Nephron progenitor cell (in vitro differentiated cells): ENCODE measurements at regions not wholly inside any gene's neighbourhood (a gene's known extent, or its start where the extent isn't known, plus 50 kb on each side); places are given as distances from the start of the nearest gene placed in this dataset.

Experiments
- DNase-seq: peaks from one replicate; pipeline ENCODE4 v3.0.0; 2021
- H3K27ac Mint-ChIP-seq: 2 replicates; pipeline ENCODE4 v1.8.0; 2021; ENCODE audit warnings: mild to moderate bottlenecking, moderate library complexity, mixed read lengths
- H3K27me3 Mint-ChIP-seq: 2 replicates; pipeline ENCODE4 v1.8.0; 2021; ENCODE audit warnings: mild to moderate bottlenecking, low read depth, mixed read lengths; ENCODE audit not compliant: poor library complexity
- H3K36me3 Mint-ChIP-seq: 2 replicates; pipeline ENCODE4 v1.8.0; 2021; ENCODE audit warnings: low read depth, mixed read lengths
- H3K4me1 Mint-ChIP-seq: 2 replicates; pipeline ENCODE4 v1.8.0; 2021; ENCODE audit warnings: mixed read lengths
- H3K4me3 Mint-ChIP-seq: 2 replicates; pipeline ENCODE4 v1.8.0; 2021; ENCODE audit warnings: mild to moderate bottlenecking, moderate library complexity, mixed read lengths
- H3K9me3 Mint-ChIP-seq: 2 replicates; pipeline ENCODE4 v1.8.0; 2021; ENCODE audit warnings: mild to moderate bottlenecking, moderate library complexity, mixed read lengths
- CTCF ChIP-seq: fragments of 200-600 bp; sonication (generic); IDR thresholded peaks from 2 replicates; pipeline ENCODE4 v1.5.0; 2021; ENCODE audit warnings: antibody characterized with exemption

DNA sequence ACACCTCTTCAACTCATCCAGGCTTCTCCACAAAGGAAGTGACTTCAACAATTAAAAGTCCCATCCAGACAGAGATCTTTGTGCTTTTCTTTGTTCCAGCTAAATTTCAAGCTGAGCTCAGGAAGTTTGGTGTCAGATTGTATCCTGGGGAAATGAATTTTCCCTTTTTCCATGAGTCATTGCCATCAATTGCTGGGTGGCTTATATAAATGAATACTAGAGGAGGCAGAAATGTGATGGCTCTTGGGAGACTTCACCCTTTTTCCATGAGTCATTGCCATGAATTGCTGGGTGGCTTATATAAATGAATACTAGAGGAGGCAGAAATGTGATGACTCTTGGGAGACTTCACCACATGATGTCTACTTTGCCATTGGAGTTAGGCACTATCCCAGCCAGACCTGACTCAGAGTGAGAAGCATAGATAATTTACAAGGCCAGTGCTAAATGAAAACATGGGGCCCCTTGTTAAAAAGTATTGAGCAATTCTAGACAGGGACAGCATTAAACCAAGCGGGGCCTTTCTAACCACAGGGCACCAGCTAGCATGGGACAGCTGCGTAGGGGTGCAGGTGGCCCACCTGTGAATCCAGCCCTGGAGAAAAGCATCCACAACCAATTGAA, 339.2 kb upstream of the PODXL start:
- Mint-ChIP-seq H3K36me3 (no peaks in the 10 kb centered on the region), H3K4me3 (no peak overlapping the region), H3K27me3 (peaks cover 68% of the 10 kb centered on the region), H3K9me3 (no peaks in the 10 kb centered on the region), H3K27ac (no peak overlapping the region), H3K4me1 (peaks cover 37% of the 10 kb centered on the region)
- no peak for DNase-seq
- TF ChIP-seq CTCF: no peak

- Mint-ChIP-seq H3K27me3 (peaks cover 67% of the 10 kb centered on the region), H3K4me1 (peaks cover 33% of the 10 kb centered on the region), H3K4me3 (no peak overlapping the region), H3K36me3 (no peaks in the 10 kb centered on the region), H3K27ac (no peak overlapping the region), H3K9me3 (no peaks in the 10 kb centered on the region)
- no peak for TF ChIP-seq CTCF
- no peak for DNase-seq
Observed at GRCh38 chr7:131893631-131894340, 337.4 kb upstream of the PODXL start.

DNA sequence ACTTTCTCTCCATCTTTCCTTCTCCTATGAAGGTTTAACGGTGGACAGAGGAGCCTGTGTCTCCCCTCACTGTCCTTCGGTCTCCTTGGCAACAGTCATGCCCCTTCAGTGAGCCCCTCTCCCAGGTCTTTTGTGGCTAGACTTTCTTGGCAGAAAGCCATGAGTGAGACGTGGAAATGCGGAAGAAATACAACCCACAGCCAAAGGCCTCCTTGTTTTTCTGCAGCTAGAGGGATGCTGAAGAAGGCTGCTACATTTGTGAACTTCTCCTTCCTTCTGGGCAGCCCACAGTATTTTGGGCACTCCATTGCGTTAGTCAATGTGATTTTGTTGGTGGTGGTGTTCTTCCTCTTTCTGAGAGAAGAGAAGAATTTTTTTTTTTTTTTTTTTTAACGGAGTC, 333.7 kb upstream of the PODXL start:
- TF ChIP-seq CTCF: no peak
- no peak for DNase-seq
- H3K4me3 Mint-ChIP-seq: no peak overlapping the region
- H3K4me1 Mint-ChIP-seq: peaks cover 2% of the 10 kb centered on the region
- peaks cover 4% of the 10 kb centered on the region for H3K36me3 Mint-ChIP-seq
- peaks cover 23% of the 10 kb centered on the region for H3K9me3 Mint-ChIP-seq
- H3K27me3 Mint-ChIP-seq: peaks cover 94% of the 10 kb centered on the region
- no peak overlapping the region for H3K27ac Mint-ChIP-seq

DNA sequence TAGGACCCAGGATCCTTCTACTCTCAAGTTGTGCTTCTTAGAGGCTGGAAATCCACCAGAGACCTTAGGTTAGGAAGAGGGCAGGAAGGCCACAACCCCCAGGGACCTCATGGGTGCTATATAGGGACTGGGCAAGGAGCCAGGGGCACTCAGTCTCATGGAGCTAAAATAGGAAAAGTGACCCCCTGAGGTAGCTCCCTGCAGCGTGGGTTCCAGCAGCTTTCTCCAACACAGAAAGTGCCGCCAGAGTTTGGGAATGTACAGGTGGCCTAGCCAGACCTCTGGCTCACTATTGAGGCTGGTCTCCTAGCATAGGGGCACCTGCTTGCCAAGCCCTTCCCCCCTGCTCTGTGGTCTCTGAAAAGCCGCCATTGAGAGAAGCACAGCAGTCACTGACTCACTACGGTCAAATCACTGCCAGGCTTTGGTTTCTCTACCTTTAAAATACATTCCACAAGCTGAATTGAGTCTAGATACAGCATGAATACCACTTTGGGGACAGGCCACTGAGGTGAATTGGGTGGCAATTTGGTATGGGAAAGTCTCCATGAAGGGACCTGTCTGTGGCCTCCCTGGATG, 333.2 kb upstream of the PODXL start:
- no peak for TF ChIP-seq CTCF
- no peaks in the 10 kb centered on the region for H3K4me1 Mint-ChIP-seq
- H3K4me3 Mint-ChIP-seq: no peak overlapping the region
- no peak overlapping the region for H3K27ac Mint-ChIP-seq
- H3K9me3 Mint-ChIP-seq: peaks cover 24% of the 10 kb centered on the region
- peaks cover 89% of the 10 kb centered on the region for H3K27me3 Mint-ChIP-seq
- no peak for DNase-seq
- peaks cover 4% of the 10 kb centered on the region for H3K36me3 Mint-ChIP-seq

- DNase-seq: no peak
- Mint-ChIP-seq H3K9me3 (peaks cover 24% of the 10 kb centered on the region), H3K4me3 (no peak overlapping the region), H3K27me3 (peaks cover 75% of the 10 kb centered on the region), H3K27ac (no peak overlapping the region), H3K36me3 (peaks cover 4% of the 10 kb centered on the region), H3K4me1 (no peaks in the 10 kb centered on the region)
- no peak for TF ChIP-seq CTCF
Observed at GRCh38 chr7:131883769-131884168, 327.3 kb upstream of the PODXL start.
